Fibroblast of the conjunctiva (primary cell): ENCODE measurements at regions not wholly inside any gene's neighbourhood (a gene's known extent, or its start where the extent isn't known, plus 50 kb on each side); places are given as distances from the start of the nearest gene placed in this dataset.

Source experiments
- DNase-seq: peaks from one replicate; pipeline ENCODE4 v3.0.0-alpha.2; 2010; ENCODE audit warnings: low read depth

DNA sequence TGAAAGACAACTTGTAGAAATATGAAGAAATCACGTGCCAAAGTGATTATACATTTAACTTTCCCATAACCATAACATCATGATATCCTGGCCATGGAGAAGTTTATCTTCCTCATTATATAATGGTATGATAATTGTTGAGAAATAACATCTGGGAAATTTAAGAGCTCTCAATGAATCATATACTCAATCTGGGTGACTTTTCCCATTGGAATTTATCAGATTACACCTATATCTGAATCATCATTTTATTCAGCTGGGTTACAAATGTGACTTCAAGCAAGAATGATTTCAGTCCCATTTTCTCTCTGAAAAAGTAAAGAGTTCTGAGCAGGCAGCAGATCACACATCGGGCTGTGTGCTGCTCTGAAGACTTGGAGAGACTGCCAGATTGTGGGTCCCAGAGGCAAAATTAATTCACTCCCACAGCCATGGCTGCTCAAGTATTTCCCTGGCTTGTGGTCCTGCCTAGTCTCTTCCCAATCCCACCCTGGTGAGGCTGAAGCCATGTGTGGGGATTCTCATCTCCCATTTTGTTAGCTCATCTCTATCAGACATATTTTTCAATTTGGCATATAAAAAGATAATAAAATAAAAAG is 278.0 kb downstream of the MRPL39 start:
- peak; percentile 16 for DNase-seq

- DNase-seq: no peak
Observed at GRCh38 chr21:25328736-25329135, 278.5 kb downstream of the MRPL39 start.

- no peak for DNase-seq
Observed at GRCh38 chr21:25326181-25326580, 281.1 kb downstream of the MRPL39 start.

DNA sequence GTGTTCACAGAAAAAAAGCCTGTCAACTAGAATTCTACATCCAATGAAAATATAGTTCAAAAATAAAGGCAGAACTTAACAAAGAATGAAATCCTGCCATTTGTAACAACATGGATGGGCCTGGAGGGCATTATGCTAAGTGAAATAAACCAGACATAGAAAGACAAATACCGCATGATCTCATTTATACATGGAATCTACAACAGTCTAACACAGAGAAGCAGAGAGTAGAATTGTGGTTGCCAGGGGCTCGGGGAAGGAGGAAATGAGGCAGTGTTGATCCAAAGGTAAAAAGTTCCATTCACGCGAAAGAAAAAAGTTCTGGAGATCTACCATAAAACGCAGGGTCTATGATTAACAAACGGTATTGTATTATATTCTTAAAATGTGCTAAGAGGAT is 282.6 kb downstream of the MRPL39 start:
- DNase-seq: no peak

DNA sequence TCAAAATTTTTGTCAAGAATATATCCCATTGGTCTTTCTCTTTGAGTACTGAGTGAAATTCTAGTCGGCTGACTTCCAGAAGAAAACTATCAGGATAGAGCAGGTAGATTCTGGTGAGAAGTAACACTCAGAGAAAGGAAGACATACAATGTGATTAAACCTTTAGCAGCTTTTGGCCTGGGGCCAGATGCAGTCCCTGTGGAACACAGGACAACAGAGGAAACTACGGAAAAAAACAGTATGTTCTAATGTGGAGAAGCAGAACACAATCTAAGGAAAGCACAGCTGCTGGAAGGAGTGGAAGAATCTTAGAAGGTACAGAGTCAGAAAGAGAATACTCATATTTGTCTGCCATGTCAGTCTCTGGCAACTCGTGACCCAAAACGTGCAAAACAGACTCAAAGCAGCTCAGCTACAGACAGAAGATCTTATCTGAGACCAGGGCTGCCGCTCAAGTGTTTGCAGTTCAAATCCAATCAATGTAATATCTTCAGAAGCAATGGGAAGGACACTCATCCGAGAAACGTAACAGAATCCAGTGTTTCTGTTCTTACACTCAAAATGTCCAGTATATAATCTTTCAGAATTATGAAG is 283.8 kb downstream of the MRPL39 start:
- DNase-seq: no peak

- DNase-seq: no peak
Observed at GRCh38 chr21:25314247-25314646, 293.0 kb downstream of the MRPL39 start.

DNA sequence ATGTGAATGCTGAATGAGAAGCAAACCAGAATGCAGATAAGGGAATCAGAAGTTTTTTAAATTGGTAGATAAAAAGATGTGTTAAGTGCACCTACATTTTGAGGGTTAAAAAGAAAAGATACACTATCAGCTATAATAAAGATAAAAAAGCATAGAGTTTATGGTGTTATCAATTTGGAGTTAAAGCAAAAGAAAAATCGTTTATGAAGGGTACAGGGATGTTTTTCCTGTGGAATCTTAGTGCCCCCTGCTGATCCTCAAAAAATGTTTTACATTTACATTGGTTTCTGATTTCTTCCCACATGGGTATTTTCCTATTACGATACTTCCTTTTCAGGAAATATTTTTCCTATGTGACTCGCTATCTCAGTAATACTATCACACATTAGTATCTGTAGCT is 293.5 kb downstream of the MRPL39 start:
- DNase-seq: peak; percentile 16

GRCh38 chr21:25307489-25307888 is 299.8 kb downstream of the MRPL39 start:
- DNase-seq: no peak

- no peak for DNase-seq
Observed at GRCh38 chr21:25304611-25305010, 302.7 kb downstream of the MRPL39 start.

DNA sequence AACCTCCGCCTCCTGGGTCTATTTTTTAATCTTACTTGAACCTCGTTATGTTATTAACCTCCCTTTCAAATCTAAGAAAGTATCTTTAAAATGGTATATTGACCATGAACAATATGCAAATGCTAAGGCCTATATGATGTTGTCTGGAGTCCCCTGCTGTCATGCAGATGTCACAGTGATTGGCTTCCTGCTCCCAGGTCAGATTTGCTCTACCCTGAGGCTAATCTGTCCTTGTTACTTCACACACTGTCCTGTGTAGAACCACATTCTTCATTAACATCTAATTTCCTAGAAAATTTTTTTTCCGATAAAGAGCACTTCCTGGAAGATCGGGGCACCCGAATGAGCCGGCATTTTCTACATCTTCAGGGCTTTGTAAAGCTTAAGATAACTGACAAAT is 306.6 kb downstream of the MRPL39 start:
- DNase-seq: no peak

- DNase-seq: no peak
Observed at GRCh38 chr21:25298512-25299491, 308.5 kb downstream of the MRPL39 start.

DNA sequence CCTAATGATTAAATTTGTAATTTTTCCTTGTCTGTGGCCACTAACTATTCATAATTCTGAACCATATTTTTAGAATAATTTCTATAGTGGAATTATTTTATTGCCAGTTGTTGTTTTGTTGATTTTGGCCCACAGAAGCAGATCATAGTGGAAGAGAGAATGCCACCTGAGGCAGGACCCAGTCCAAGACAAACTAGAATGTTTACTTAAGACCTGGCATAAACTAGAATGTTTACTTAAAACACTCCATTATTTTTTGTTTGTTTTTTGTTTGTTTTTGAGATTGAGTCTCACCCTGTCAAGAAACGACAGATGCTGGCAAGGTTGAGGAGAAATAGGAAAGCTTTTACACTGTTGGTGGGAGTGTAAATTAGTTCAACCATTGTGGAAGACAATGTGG is 310.2 kb downstream of the MRPL39 start:
- no peak for DNase-seq

DNA sequence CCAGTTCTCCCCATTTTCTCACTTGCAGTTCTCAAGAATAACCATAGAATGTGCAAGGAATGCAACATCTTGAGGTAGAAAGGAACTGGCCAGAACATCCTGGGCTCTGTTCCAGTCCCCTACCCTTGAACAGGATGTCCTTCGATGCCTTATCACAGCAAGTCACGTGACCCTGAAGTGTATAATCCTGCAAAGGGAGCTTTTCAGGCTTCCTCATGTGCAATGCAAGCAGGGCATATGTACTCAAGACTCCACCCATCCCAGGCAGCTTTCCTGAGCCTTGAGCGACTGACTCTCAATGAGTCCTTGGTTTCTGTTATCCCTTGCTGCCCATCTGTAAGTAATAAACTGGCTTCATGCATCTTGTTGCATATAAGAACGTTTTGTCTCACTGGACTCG is 311.0 kb downstream of the MRPL39 start:
- DNase-seq: peak; percentile 13

DNA sequence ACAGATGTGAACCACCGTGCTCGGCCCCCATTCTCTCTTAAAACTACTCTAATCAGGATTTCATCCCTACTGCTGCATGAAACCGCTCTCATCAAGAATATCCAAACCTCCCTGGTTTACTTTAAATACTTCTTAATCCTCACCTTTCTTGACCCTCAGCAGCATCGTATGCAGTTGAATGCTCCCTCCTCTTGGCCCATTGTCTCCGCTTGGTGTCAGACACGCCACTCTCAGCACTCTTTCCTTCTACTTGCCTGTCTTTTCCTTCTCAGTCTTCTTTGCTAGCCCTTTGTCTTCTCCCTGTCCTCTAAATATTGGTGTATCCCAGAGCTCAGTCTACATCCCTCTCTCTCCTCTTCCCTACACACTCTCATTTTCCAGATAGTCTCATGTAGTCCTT is 314.9 kb downstream of the MRPL39 start:
- no peak for DNase-seq

- peak; percentile 40 for DNase-seq
Observed at GRCh38 chr21:25283720-25284119, 323.6 kb downstream of the MRPL39 start.

DNA sequence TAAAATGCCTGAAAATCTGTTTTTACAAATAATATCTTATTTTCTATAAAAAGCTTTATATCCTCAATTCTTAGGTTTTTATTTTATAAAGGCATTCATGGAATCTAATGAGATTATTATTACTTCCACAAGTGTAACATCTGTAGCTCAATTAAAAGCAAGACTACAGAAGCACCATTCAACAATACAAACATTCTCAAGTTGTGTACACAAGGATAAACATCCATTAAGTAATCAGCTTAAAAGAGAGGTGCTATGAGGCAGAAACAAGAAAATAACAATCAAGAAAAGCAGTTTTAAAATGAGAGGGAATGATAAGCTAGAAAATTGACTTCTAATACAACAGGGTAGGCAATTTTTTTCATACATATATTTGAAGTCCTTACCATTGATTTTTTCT is 326.1 kb downstream of the MRPL39 start:
- no peak for DNase-seq

DNA sequence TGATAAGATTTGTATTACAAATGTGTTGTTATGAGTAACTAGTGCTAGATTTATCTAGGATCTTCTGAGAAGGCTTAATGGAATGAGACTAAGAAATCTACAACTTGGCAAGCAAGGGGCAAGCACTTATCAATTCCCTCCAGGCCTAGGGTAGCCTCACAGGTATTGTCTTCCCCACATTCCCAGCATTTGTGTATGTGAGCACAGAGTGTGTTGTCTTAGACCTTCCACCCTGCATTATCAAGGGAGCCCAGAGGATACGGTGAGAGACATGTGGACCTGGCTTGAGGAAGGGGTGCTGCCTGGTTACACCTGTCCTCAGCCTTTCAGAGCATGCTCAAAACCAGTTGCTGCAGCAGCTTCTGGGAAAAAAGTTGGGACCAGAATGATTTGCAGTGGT is 327.2 kb downstream of the MRPL39 start:
- DNase-seq: no peak

GRCh38 chr21:25273959-25274358 is 333.3 kb downstream of the MRPL39 start:
- no peak for DNase-seq

- no peak for DNase-seq
Observed at GRCh38 chr21:25254491-25255174, 352.6 kb downstream of the MRPL39 start.

DNA sequence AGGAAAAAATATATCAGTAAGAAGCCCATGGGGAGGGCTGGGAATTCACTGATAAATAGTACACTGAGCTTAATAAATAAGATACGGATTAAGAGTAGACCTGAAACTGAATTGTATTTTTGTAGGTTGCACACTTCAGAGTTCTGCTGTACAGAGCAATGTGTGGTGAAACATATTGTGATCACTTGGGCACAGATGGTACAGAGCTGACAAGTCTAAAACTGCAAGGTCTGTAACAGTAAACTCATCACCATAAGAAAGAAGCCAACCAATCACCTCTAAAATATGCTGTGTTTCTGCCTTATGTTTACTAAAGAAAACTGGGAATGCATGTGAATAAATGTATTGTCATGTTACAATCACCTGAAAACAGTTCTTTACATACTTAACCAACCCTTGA is 360.7 kb downstream of the MRPL39 start:
- DNase-seq: no peak

GRCh38 chr21:25244735-25245134 is 362.5 kb downstream of the MRPL39 start:
- no peak for DNase-seq

GRCh38 chr21:25243808-25244207 is 363.5 kb downstream of the MRPL39 start:
- no peak for DNase-seq

DNA sequence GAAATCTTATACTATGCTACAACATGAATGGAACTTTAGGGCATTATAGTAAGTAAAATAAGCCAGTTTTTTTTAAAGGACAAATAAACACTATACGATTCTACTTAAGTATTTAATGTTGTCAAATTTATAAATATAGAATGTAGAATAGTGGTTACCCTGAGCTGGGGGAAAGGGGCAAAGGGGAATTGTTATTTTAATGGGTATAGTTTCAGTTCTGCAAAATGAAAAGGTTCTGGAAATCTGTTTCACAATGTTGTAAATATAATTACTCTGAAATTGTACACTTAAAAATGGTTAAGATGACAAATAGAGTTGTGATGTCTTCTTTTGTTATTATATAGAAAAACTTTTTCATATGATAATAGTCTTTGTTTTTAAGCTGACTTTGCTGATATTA is 366.3 kb downstream of the MRPL39 start:
- no peak for DNase-seq
